Brain pericyte (primary cell): ENCODE measurements at regions not wholly inside any gene's neighbourhood (a gene's known extent, or its start where the extent isn't known, plus 50 kb on each side); places are given as distances from the start of the nearest gene placed in this dataset.

Experiments used
- DNase-seq: peaks from one replicate; pipeline ENCODE4 v3.0.0-alpha.2; 2012; ENCODE audit warnings: low read depth, low spot score

DNA sequence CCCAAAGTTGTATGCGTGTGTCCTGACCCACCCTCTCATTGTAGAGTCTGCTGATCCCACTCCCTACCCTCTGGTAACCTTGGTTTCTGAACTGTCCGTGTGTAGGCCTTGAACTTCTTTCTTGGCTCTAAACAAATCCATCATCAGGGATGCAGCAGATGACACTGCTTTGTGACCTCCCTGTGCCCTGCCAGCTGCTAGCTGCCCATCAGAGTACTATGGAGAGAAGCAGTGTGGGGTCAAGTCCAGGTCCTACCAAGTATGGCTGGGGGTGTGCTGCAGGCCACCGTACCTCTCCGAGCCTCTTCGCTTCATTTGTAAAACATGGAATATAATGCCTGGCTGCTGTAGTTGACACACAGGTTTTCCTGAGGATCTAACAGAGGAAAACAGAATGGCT lies 183.5 kb upstream of the RBPJ start:
- DNase-seq: no peak

GRCh38 chr4:26139310-26139924 lies 181.4 kb upstream of the RBPJ start:
- peak; percentile 15 for DNase-seq

- no peak for DNase-seq
Measured at GRCh38 chr4:26140150-26140898, 180.5 kb upstream of the RBPJ start.

DNA sequence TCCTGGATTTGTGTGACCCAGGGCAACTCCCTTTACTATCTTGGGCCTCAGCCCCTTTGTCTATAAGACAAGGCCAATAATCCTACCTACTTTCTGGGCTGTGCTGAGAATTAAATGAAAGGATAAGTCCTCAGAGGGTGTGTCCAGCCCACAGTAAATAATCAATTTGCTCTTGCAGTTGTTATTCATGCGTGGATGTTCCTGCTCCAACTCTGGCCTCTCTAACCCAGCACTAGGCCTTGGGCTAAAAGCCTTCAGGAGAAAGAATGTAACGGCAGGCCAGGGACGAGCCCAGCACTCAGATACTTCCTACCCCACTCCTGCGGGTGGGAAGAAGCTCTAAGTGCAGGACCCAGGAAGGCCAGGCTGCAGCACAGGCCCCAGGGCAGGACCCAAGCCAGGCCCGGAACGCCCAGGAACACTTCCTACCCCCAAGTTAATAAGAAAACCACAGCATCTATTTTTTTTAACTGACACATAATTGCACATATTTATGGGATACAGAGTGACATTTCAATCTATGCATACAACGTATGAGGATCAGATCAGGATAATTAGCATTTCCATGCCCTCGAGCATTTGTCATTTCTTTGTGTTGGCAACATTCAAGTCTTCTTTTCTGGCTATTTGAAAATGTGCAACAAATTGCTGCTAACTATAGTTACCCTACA lies 179.6 kb upstream of the RBPJ start:
- DNase-seq: no peak

DNA sequence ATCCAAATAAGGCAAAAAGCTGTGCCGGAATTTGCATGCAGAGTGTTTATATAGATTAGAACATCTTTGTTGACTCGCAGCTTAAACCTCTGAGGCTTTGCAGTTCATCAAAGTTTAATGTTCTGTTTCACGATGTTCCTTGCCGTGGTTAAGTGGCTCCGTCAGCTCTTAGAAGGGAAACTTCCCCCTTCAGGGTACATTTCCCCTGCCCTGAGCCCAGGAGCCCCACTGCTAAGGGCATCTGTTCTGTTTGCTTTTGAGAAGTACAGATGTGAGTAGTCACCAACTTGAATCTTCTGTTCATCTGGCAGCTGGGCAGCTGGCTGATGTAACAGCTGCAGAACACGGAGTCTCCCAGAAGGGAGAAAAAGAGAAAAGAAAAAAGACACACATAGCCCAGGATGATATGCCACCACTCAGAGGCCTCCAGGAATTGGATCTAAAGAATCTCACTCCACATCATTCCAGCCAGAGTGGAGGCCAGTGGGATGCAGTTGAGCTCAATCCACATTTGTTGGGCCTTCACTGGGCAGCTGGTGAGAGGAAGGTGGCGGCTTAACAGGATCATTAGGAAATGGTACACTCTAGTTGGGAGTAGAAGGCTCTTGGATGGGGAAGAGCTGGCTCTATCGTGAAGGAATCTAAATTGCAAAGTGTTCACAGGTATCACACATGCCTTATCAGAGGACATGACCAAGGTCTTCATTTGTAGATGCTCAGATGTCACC lies 178.7 kb upstream of the RBPJ start:
- peak; percentile 96 for DNase-seq

DNA sequence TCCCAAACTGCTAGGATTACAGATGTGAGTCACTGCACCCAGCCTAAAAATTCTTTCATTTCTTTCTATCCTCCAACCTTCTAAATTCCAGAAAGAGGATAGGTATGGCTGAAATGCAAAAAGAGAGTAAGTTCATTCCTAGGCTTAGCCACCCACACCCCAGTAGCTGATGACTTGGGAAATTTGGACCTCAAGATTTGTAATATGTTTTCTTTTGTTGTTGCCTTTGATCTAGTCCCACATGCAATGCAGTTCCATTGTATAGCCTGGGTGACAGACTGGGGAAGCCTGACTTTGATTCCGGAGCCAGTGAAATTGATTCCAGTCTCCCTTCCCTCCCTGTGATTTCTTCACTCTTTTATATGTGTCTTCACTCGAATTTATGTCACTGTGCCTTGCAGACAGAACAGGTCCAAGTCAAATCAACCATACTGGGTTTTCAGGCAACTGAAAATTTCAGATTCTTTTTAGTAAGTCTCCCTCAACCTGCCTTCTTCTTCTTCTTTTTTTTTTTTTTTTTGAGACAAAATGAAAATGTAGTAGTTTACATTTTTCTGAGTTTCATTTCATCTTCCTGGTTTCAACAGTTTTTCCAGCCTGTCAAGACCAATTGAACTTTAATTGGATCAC lies 176.2 kb upstream of the RBPJ start:
- DNase-seq: no peak

GRCh38 chr4:26145212-26145611 lies 175.6 kb upstream of the RBPJ start:
- DNase-seq: no peak

DNA sequence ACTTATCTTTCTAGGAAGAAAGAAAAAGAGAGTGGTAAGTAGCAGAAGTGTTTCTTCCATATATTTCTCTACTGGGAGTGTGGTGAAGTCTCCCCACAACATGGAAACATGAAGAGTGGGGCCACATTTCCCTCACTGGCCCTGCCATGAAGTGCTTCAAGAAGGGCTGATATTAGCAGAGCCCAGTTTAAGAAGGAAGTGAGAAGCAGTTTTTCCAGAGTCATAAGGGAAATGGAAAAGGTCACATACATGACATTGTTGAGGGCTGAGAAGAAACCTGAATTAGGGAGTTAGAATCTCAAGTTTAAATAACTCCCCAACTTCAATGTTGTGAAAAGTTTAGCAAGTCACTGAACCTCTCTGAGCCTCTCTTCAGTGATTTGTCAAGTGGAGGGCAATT lies 171.9 kb upstream of the RBPJ start:
- DNase-seq: no peak

DNA sequence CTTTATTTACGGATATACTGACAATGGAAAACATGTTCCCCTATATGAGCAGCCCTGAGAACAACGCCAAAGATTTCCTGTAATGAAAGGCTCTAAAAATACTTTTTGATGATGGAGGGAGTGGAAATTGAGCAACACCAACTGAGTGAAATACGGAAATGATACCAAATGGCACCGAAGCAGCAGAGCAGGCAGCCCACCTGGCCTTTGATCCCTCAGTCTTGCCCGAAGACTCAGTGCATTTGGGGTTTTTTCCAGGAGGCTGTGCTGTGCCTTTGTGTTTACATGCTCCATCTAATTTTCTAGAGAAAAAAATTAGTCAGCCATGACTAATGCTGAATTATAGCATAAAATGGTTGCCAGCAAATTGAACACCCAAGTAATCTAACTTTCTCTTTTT lies 169.9 kb upstream of the RBPJ start:
- DNase-seq: no peak

- no peak for DNase-seq
Measured at GRCh38 chr4:26151615-26152014, 169.2 kb upstream of the RBPJ start.

GRCh38 chr4:26152056-26152455 lies 168.8 kb upstream of the RBPJ start:
- DNase-seq: no peak

DNA sequence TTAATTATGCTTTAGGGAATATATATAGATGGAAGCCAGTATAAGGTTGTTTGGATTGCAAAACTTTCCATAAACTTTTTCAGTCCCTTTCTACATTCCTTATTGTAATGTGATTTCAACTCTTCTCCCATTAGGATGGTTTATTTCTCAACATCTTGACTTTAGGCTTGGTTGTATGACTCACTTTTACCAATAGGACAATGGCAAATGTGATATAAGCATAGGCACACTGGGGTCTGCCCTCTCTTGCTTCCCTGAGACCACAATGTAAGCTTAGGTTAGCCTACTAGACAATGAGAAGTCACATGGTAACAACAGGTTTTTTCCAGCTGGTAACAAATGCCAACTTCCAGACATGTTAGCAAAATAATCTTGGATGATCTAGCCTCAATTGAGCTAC lies 163.3 kb upstream of the RBPJ start:
- no peak for DNase-seq

DNA sequence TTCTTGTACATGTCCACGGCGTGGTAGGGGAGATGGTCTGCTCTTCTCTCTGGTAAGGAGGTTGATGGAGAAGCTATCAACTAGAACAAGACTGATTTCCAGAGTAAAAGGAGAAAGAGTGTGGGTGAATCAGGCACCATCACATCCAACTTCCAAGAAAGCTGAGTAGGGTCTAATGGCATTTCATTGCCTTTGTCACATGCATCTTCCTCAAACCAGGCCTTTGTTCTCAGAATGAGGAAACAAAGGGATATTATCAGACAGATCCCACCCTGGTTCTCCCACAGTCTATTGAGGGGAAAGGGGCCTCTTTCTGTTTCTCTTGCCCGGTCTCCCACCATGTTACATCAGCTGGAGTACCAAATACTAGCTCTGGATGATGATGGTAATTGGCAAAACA lies 160.2 kb upstream of the RBPJ start:
- no peak for DNase-seq

GRCh38 chr4:26161030-26161824 lies 159.6 kb upstream of the RBPJ start:
- no peak for DNase-seq

GRCh38 chr4:26162101-26162500 lies 158.7 kb upstream of the RBPJ start:
- DNase-seq: no peak

DNA sequence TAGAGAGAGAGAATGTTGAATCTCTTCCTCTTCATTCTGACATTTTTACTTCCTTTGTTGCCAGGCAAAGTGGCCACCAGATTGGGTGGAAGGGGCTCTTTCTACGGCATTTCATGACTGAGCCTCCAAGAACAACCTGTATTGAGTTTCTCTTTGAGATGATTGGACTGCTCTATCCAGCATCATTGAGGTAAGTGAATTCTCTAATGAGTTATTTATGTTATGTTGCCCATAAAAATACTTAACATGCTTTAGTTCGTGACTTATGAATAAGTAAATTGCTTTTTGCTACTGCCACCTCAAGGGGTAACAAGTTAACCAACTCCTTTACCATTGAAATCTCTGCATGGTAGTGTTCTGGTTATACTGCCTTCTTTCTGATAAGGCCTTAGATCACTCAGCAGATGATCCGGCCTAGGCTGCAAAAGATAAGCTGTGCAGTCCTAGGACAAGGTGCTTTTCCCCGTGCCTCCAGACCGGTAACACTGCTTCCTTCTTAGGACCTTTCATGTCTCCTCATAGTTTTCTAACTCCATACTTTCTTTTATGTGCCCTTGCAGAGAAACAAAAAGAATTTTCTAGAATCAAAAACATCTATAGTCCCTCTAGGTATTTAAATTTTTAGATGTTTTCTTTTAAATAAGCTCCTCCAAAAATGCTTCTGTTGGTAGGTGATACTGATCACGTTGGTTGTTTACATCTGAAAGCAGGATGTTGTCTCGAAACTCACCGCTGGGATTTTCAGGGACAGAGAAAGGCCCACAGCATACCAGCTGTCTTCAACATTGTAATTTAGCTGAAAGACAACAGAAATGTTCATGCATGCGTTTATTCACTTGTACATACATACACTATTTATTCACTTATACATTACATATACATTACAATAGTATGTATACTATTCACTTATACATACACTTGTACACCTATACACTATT lies 157.1 kb upstream of the RBPJ start:
- DNase-seq: no peak

GRCh38 chr4:26171501-26171900 lies 149.3 kb upstream of the RBPJ start:
- DNase-seq: no peak

DNA sequence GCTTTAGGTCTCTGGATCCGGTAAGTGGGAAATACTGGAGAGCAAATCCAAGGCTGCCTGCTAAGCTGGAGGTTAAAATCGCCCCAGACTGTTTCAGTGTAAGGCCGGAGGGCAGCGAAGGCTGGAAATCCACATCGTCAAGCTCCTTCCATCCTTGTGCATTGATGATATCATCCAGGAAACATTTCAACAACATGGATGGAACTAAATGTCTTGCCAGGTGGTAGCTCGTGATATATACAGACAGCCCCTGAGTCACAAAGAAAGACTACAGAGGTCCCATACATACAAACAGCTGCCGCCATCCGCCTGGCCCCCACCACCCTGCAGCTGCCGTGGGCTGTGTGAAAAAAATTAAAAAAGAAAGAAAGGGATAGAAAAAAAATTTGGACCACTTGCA lies 148.9 kb upstream of the RBPJ start:
- peak; percentile 42 for DNase-seq

DNA sequence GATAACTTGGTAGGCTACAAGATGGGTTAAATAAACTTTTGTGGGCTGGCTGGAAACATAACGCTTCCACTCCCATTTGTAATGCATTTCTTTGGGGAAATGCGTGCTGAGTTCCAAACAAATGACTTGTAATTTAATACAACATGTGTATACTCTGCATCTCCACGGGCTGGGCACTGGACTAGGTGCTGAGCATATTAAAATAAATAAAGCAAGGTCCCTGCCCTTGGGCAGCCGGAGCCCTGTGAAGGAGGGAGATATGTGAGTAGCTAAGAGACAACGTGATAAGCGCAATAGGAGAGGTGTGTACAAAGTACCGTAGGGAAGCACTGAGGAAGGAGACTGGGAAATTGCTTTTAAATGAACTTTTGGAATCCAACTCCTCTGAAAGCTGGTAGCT lies 147.2 kb upstream of the RBPJ start:
- DNase-seq: peak; percentile 18

DNA sequence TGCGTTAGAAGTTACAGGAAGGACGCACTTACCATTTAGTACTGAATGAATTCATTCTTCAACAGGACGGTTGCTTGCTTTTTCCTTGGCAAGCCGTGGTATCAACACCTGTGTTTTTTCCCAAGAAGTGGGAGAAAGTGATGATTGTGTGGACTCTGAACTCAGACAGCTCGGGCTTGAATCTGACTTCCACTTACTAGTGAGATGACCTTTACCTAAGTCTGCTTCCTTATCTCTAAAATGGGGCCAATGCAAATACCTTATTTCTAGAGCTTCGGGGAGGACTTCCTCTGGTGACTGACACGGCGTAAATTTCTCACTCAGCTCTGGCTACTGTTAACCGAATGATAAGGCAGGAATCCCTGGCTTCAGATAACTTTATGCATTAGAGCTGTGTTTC lies 146.8 kb upstream of the RBPJ start:
- no peak for DNase-seq
